Astrocyte (in vitro differentiated cells and primary cell): ENCODE measurements at regions not wholly inside any gene's neighbourhood (a gene's known extent, or its start where the extent isn't known, plus 50 kb on each side); places are given as distances from the start of the nearest gene placed in this dataset.

Experiments
- DNase-seq: peaks from one replicate; pipeline ENCODE4 v3.0.0-alpha.2; 2010; ENCODE audit warnings: low read depth
- FAIRE-seq: peaks from 2 replicates; lab custom pipeline; 2011; peaks lifted over from hg19 to GRCh38; lab: Jason Lieb, UNC
- H2AFZ ChIP-seq: 2 replicates; pipeline ENCODE4 v1.6.0; 2012; ENCODE audit warnings: low read depth, low read length, inconsistent platforms
- H3K27ac ChIP-seq: 2 replicates; pipeline ENCODE4 v1.5.1; 2011; ENCODE audit warnings: low read depth, low read length, inconsistent platforms
- H3K27me3 ChIP-seq: 2 replicates; pipeline ENCODE4 v1.6.0; 2011; ENCODE audit warnings: low read length, inconsistent platforms; ENCODE audit not compliant: insufficient read depth
- H3K36me3 ChIP-seq: 2 replicates; pipeline ENCODE4 v1.5.1; 2011; ENCODE audit warnings: low read length, inconsistent platforms; ENCODE audit not compliant: insufficient read depth
- H3K4me1 ChIP-seq: 2 replicates; pipeline ENCODE4 v1.5.1; 2011; ENCODE audit warnings: low read length, inconsistent platforms; ENCODE audit not compliant: insufficient read depth
- H3K4me2 ChIP-seq: 2 replicates; pipeline ENCODE4 v1.6.0; 2012; ENCODE audit warnings: low read length, inconsistent platforms
- H3K4me3 ChIP-seq: 2 replicates; pipeline ENCODE4 v1.5.1; 2011; ENCODE audit warnings: low read depth, mild to moderate bottlenecking, low read length, inconsistent platforms; ENCODE audit not compliant: insufficient read depth
- H3K79me2 ChIP-seq: 2 replicates; pipeline ENCODE4 v1.6.0; 2012; ENCODE audit warnings: mild to moderate bottlenecking, low read length, inconsistent platforms; ENCODE audit not compliant: insufficient read depth
- H3K9ac ChIP-seq: 2 replicates; pipeline ENCODE4 v1.6.0; 2012; ENCODE audit warnings: mild to moderate bottlenecking, low read length, inconsistent platforms
- H3K9me3 ChIP-seq: 2 replicates; pipeline ENCODE4 v1.5.1; 2012; ENCODE audit warnings: low read depth, mild to moderate bottlenecking, low read length, inconsistent platforms; ENCODE audit not compliant: insufficient read depth
- H4K20me1 ChIP-seq: 2 replicates; pipeline ENCODE4 v1.6.0; 2012; ENCODE audit warnings: low read length, inconsistent platforms; ENCODE audit not compliant: insufficient read depth
- H3K27ac Mint-ChIP-seq: one replicate; pipeline ENCODE4 v1.8.0; 2021; ENCODE audit warnings: mild to moderate bottlenecking, mixed read lengths; ENCODE audit not compliant: unreplicated experiment
- H3K27me3 Mint-ChIP-seq: one replicate; pipeline ENCODE4 v1.8.0; 2021; ENCODE audit warnings: low read depth, mixed read lengths; ENCODE audit not compliant: unreplicated experiment
- H3K36me3 Mint-ChIP-seq: one replicate; pipeline ENCODE4 v1.8.0; 2021; ENCODE audit warnings: low read depth, mixed read lengths; ENCODE audit not compliant: unreplicated experiment
- H3K4me1 Mint-ChIP-seq: one replicate; pipeline ENCODE4 v1.8.0; 2021; ENCODE audit warnings: low read depth, mixed read lengths; ENCODE audit not compliant: unreplicated experiment
- H3K4me3 Mint-ChIP-seq: one replicate; pipeline ENCODE4 v1.8.0; 2021; ENCODE audit warnings: mild to moderate bottlenecking, moderate library complexity, mixed read lengths; ENCODE audit not compliant: unreplicated experiment
- H3K9me3 Mint-ChIP-seq: one replicate; pipeline ENCODE4 v1.8.0; 2021; ENCODE audit warnings: mild to moderate bottlenecking, mixed read lengths; ENCODE audit not compliant: unreplicated experiment
- CTCF ChIP-seq: IDR thresholded peaks from 2 replicates; pipeline ENCODE4 v1.5.1; 2011; ENCODE audit warnings: low read depth, mild to moderate bottlenecking, inconsistent platforms, low read length, moderate library complexity; ENCODE audit not compliant: insufficient read depth
- EZH2 ChIP-seq: IDR thresholded peaks from 2 replicates; pipeline ENCODE4 v1.6.1; 2012; ENCODE audit warnings: mild to moderate bottlenecking, low read length, inconsistent platforms; ENCODE audit not compliant: insufficient read depth

- Histone ChIP-seq H3K9ac (no peak overlapping the region), H3K36me3 (no peaks in the 10 kb centered on the region), H3K4me3 (no peak overlapping the region), H3K27ac (no peak overlapping the region), H3K27me3 (no peaks in the 10 kb centered on the region), H3K9me3 (no peaks in the 10 kb centered on the region), H3K4me2 (no peak overlapping the region), H2AFZ (no peak overlapping the region), H3K4me1 (no peaks in the 10 kb centered on the region), H3K79me2 (no peaks in the 10 kb centered on the region), H4K20me1 (no peaks in the 10 kb centered on the region)
- FAIRE-seq: no peak
- no peak for TF ChIP-seq CTCF
- no peak for TF ChIP-seq EZH2
- peaks cover 15% of the 10 kb centered on the region for H3K27me3 Mint-ChIP-seq
- H3K4me1 Mint-ChIP-seq: no peaks in the 10 kb centered on the region
- DNase-seq: no peak
- no peak overlapping the region for H3K4me3 Mint-ChIP-seq
- H3K36me3 Mint-ChIP-seq: no peaks in the 10 kb centered on the region
- H3K9me3 Mint-ChIP-seq: peaks cover 6% of the 10 kb centered on the region
- H3K27ac Mint-ChIP-seq: no peak overlapping the region
These were observed 108.0 kb upstream of the PPP2R2D start for GRCh38 chr10:131792809-131793208.

GRCh38 chr10:131795761-131796160, 105.0 kb upstream of the PPP2R2D start:
- no peak overlapping the region for H2AFZ ChIP-seq
- H3K27me3 Mint-ChIP-seq: peaks cover 6% of the 10 kb centered on the region
- peaks cover 2% of the 10 kb centered on the region for H3K9me3 ChIP-seq
- no peaks in the 10 kb centered on the region for H3K36me3 ChIP-seq
- H3K9ac ChIP-seq: no peak overlapping the region
- no peaks in the 10 kb centered on the region for H3K27me3 ChIP-seq
- H4K20me1 ChIP-seq: no peaks in the 10 kb centered on the region
- TF ChIP-seq CTCF (no peak), EZH2 (no peak)
- no peaks in the 10 kb centered on the region for H3K4me1 ChIP-seq
- no peaks in the 10 kb centered on the region for H3K79me2 ChIP-seq
- no peaks in the 10 kb centered on the region for H3K36me3 Mint-ChIP-seq
- no peak overlapping the region for H3K4me3 ChIP-seq
- no peak overlapping the region for H3K4me2 ChIP-seq
- H3K4me3 Mint-ChIP-seq: no peak overlapping the region
- H3K27ac Mint-ChIP-seq: no peak overlapping the region
- no peak overlapping the region for H3K27ac ChIP-seq
- FAIRE-seq (no peak), DNase-seq (no peak)
- H3K4me1 Mint-ChIP-seq: no peaks in the 10 kb centered on the region
- peaks cover 9% of the 10 kb centered on the region for H3K9me3 Mint-ChIP-seq

- H3K27me3 Mint-ChIP-seq: peaks cover 4% of the 10 kb centered on the region
- Histone ChIP-seq H3K27ac (no peak overlapping the region), H3K9me3 (peaks cover 2% of the 10 kb centered on the region), H3K79me2 (no peaks in the 10 kb centered on the region), H4K20me1 (no peaks in the 10 kb centered on the region), H3K36me3 (no peaks in the 10 kb centered on the region), H3K4me1 (no peaks in the 10 kb centered on the region), H3K9ac (no peak overlapping the region), H3K4me2 (no peak overlapping the region), H3K27me3 (no peaks in the 10 kb centered on the region), H2AFZ (no peak overlapping the region), H3K4me3 (no peak overlapping the region)
- peaks cover 11% of the 10 kb centered on the region for H3K9me3 Mint-ChIP-seq
- no peaks in the 10 kb centered on the region for H3K4me1 Mint-ChIP-seq
- FAIRE-seq (no peak), DNase-seq (no peak)
- H3K36me3 Mint-ChIP-seq: no peaks in the 10 kb centered on the region
- TF ChIP-seq EZH2 (no peak), CTCF (no peak)
- no peak overlapping the region for H3K4me3 Mint-ChIP-seq
- no peak overlapping the region for H3K27ac Mint-ChIP-seq
These were observed 103.2 kb upstream of the PPP2R2D start for GRCh38 chr10:131797626-131798025.
